ENCODE measurements at regions not wholly inside any gene's neighbourhood (a gene's known extent, or its start where the extent isn't known, plus 50 kb on each side); places are given as distances from the start of the nearest gene placed in this dataset.

DNA sequence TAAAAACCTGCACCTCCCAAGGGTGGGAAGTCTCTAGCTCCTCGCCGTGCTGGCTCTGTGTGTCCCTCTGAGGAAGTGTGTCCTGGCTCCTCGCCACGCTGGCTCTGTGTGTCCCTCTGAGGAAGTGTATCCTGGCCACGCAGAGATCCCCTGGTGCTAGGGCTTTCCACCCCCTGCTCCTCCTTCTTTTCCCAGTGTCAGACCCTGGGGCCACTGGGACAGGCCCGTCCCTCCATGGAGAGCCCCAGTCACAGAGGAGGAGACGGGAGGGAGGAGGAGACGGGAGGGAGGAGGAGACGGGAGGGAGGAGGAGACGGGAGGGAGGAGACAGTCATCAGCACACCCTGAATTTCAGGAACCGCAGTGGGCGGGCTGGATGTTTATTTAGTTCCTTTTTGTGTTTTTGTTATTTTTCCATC is 53.8 kb upstream of the HGFAC start:
- H3K36me3 Mint-ChIP-seq (ENCODE audit: insufficient read depth), result no peaks in the 10 kb centered on the region
- no peak overlapping the region for H3K4me3 Mint-ChIP-seq
- peaks cover 7% of the 10 kb centered on the region for H3K27me3 Mint-ChIP-seq
- H3K27ac Mint-ChIP-seq (ENCODE audit: low read depth), result no peak overlapping the region
- ATAC-seq (replicated peaks; ENCODE audit: extremely low read depth, poor library complexity, severe bottlenecking), result no peak
- H3K9me3 Mint-ChIP-seq, result no peaks in the 10 kb centered on the region
- no peak for DNase-seq (ENCODE audit: low spot score in 2 of 2)
- H3K4me1 Mint-ChIP-seq, result peaks cover 13% of the 10 kb centered on the region

DNA sequence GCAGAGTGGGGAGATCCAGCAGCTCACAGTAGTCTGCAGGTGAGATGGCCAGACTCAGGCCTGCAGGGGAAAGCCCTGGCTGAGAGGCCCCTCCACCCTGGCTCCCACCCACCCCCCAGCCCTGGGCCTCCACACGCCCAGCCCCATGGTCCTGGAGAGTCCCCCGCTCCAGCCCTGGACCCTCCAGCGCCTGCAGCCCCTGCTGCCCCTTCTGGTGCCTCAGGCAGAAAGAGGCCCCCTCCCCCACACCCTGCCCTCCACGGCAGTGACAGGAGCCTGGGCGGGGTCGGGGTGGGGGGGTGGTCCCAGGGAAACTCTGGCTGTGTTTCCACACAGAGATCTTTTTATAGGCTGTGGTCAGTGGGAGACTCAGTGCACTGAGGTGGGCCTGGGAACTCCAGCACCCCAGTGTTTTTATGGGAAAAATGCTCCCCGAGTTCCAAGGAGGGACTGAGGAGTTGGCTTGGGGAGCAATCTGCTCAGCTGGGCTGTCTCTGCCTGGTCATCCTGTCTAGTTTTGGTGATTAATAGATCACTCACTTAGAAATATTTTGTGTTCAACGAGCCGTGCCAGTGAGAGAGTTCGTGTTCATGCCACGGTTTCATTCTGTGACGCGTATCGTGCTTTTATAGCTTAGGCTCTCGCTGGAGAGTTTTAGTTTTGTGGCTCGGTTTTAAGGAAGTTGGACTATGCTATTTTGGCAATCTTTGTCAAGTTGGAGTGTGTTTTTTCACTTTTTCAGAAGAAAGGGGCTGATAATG is 53.1 kb upstream of the HGFAC start:
- DNase-seq (ENCODE audit: low spot score in 2 of 2) (no peak), ATAC-seq (replicated peaks; ENCODE audit: extremely low read depth, poor library complexity, severe bottlenecking) (no peak)
- H3K36me3 Mint-ChIP-seq (ENCODE audit: insufficient read depth), result no peaks in the 10 kb centered on the region
- no peaks in the 10 kb centered on the region for H3K9me3 Mint-ChIP-seq
- H3K27ac Mint-ChIP-seq (ENCODE audit: low read depth), result no peak overlapping the region
- peaks cover 13% of the 10 kb centered on the region for H3K4me1 Mint-ChIP-seq
- peaks cover 7% of the 10 kb centered on the region for H3K27me3 Mint-ChIP-seq
- H3K4me3 Mint-ChIP-seq, result no peak overlapping the region

DNA sequence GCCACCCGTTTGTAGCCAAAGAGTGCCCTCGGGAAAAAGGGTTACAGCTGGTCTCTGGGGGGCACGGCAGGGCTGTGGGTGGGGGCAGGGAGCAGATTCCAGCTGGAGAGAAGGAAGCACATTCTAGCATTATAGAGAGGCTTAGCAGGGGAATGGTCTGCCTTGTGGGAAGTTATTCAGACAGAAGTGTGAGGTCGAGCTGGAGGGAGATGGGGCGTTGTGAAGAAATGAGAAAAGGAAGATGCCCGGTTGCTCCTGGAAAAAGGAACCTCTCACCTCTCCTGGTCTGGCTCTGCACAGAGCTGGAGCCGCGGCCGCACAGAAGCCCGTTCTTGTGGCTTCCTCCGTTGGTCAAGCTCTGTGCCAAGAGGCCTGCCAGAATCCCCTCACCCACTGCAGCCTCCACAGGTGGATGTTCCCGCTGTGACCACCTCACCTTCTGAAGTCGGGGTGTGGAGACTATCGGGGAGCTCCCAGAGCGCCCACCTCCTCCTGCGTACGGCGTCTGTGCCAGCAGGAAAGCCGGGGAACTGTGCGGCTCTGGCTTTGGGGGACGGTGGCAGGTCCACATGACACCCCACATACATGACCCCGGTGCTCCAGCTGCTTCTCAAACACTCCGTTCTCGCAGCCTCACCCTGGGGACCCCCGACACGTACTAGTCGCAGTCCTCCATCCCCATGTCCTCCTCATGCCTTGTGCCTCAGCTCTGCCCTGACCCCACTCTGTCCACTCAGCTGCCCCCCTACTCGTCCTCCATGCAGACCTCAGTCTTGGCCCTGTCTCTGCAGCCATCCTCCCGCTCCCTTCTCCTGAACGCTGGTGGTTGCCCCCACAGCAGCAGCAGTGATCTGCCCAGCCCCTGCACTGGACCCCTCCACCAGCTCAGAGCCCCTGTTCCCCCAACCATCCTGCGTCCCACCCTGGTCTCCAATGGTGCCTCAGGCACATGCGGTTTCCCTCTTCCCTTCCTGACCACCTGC is 52.2 kb upstream of the HGFAC start:
- Mint-ChIP-seq H3K36me3 (ENCODE audit: insufficient read depth) (no peaks in the 10 kb centered on the region), H3K9me3 (no peaks in the 10 kb centered on the region), H3K27ac (ENCODE audit: low read depth) (no peak overlapping the region), H3K27me3 (peaks cover 7% of the 10 kb centered on the region), H3K4me1 (peaks cover 13% of the 10 kb centered on the region), H3K4me3 (no peak overlapping the region)
- no peak for DNase-seq (ENCODE audit: low spot score in 2 of 2)
- ATAC-seq (replicated peaks; ENCODE audit: extremely low read depth, poor library complexity, severe bottlenecking), result no peak

DNA sequence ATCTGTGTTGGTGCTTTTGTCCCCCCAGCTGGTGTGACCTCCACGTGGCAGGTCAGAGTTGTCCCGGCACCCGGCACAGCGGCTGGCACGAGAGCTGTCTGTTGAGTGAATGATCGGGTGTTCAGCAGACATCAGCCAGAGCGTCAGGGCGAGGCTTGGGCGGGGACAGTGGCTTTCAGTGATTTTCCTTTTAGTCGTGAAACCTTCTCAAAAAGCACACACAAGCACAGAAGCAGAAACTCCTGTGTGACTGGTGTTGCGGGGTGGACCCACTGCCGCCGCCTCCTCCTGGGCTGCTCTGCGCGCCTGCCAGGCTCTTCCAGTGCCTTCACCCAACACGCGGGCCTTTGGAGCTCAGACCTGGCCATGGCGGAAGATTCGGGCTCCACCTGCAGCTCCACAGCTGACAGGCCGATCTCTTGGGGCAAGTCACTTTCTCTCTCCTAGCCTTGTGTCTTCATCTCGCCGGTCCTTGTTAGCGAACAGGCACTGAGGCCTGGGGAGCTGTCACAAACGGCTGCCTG is 51.4 kb upstream of the HGFAC start:
- peaks cover 7% of the 10 kb centered on the region for H3K27me3 Mint-ChIP-seq
- no peak for ATAC-seq (replicated peaks; ENCODE audit: extremely low read depth, poor library complexity, severe bottlenecking)
- H3K4me3 Mint-ChIP-seq, result no peak overlapping the region
- no peak for DNase-seq (ENCODE audit: low spot score in 2 of 2)
- no peaks in the 10 kb centered on the region for H3K36me3 Mint-ChIP-seq (ENCODE audit: insufficient read depth)
- H3K9me3 Mint-ChIP-seq, result no peaks in the 10 kb centered on the region
- no peak overlapping the region for H3K27ac Mint-ChIP-seq (ENCODE audit: low read depth)
- peaks cover 10% of the 10 kb centered on the region for H3K4me1 Mint-ChIP-seq

DNA sequence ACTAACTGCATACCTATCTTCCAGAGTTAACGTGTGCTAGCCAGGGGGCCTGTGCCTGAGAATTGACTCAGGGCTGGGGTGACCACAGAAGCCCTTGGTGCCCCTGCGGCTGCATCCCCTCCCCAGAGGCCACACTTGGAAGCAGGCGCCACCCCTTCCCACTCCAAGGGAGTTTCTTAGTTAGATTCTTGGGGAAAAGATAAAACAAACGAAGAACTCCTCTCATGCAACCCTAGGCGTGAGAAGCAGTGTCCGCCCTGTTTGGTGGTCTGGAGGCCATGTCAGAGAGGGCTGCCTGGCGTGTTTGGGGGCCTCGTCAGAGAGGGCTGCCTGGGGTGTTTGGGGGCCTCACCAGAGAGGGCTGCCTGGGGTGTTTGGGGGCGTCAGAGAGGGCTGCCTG is 50.3 kb upstream of the HGFAC start:
- Mint-ChIP-seq H3K36me3 (ENCODE audit: insufficient read depth) (no peaks in the 10 kb centered on the region), H3K4me3 (no peak overlapping the region), H3K4me1 (peaks cover 6% of the 10 kb centered on the region), H3K27me3 (no peaks in the 10 kb centered on the region), H3K27ac (ENCODE audit: low read depth) (no peak overlapping the region), H3K9me3 (no peaks in the 10 kb centered on the region)
- DNase-seq (ENCODE audit: low spot score in 2 of 2) (no peak), ATAC-seq (replicated peaks; ENCODE audit: extremely low read depth, poor library complexity, severe bottlenecking) (no peak)
